Gastrocnemius medialis (tissue), 4 donors: ENCODE measurements at regions not wholly inside any gene's neighbourhood (a gene's known extent, or its start where the extent isn't known, plus 50 kb on each side); places are given as distances from the start of the nearest gene placed in this dataset.

Experiments used
- ATAC-seq, 2 donors: fragments of 150-250 bp; one replicate each; pipeline ENCODE4 v1.9.1; 2016
- DNase-seq, 2 donors: peaks; one replicate each; pipeline ENCODE4 v3.0.0-alpha.2; 2019
- H3K27ac ChIP-seq, 4 donors: fragments of 200-600 bp; sonication (generic); 1 replicate in 1 of 4; 2 replicates in 3 of 4; pipeline ENCODE4 v1.5.1; 2016 to 2018; ENCODE audit warnings: mild to moderate bottlenecking in 2 of 4, moderate library complexity in 1 of 4
- H3K27me3 ChIP-seq, 3 donors: fragments of 200-600 bp; sonication (generic) in 2 of 3; 1 replicate in 1 of 3; 2 replicates in 2 of 3; pipeline versions ENCODE4 v1.5.1 to v1.6.0; 2016 to 2019; ENCODE audit warnings: mild to moderate bottlenecking in 1 of 3, moderate library complexity in 1 of 3
- H3K36me3 ChIP-seq, 2 donors: fragments of 200-600 bp; sonication (generic) in 1 of 2; one replicate each; pipeline ENCODE4 v1.5.1; 2017 to 2018
- H3K4me1 ChIP-seq, 2 donors: fragments of 200-600 bp; sonication (generic) in 1 of 2; one replicate each; pipeline ENCODE4 v1.5.1; 2016 to 2017; ENCODE audit warnings: mild to moderate bottlenecking in 2 of 2
- H3K4me3 ChIP-seq, 4 donors: fragments of 200-600 bp; sonication (generic) in 3 of 4; 1 replicate in 1 of 4; 2 replicates in 3 of 4; pipeline ENCODE4 v1.5.1; 2016 to 2019; ENCODE audit warnings: mild to moderate bottlenecking in 2 of 4
- H3K9me3 ChIP-seq, 3 donors: fragments of 200-600 bp; sonication (generic) in 2 of 3; 1 replicate in 1 of 3; 2 replicates in 2 of 3; pipeline ENCODE4 v1.5.1; 2016 to 2019
- CTCF ChIP-seq, 5 experiments: fragments of 450-650 bp in 3 of 5; fragments of 200-600 bp in 2 of 5; sonication (generic) in 2 of 5; IDR thresholded peaks in 4 of 5; conservative IDR thresholded peaks in 1 of 5; 1 replicate in 4 of 5; 2 replicates in 1 of 5; pipeline ENCODE4 v1.5.1; 2016 to 2019; ENCODE audit warnings: antibody characterized with exemption in 5 of 5, mild to moderate bottlenecking in 3 of 5, moderate library complexity in 3 of 5
- POLR2A ChIP-seq, 2 donors: fragments of 450-650 bp; IDR thresholded peaks; one replicate each; pipeline ENCODE4 v1.6.1; 2017; ENCODE audit warnings: antibody characterized with exemption in 2 of 2, mild to moderate bottlenecking in 2 of 2, moderate library complexity in 2 of 2
- in situ Hi-C, 4 donors: fragments of 200-750 bp; cut with MboI; loops; one replicate each; pipeline versions ENCODE4 v1.15.0 to v1.8.0; 2017; ENCODE audit warnings: low sequenced_read_pairs in 4 of 4
- intact Hi-C: fragments of 100-400 bp; cut with DNase I; formaldehyde crosslinking; loops from one replicate; pipeline ENCODE4 v1.15.1; 2023; ENCODE audit warnings: low total_unique reads

GRCh38 chr3:80677796-80678195 lies 910.0 kb upstream of the ROBO1 start:
- in situ Hi-C loops: no loop called here
- Histone ChIP-seq H3K4me1 (no peaks in the 10 kb centered on the region), H3K9me3 (no peaks in the 10 kb centered on the region), H3K27ac (no peak overlapping the region), H3K36me3 (no peaks in the 10 kb centered on the region), H3K27me3 (no peaks in the 10 kb centered on the region), H3K4me3 (no peak overlapping the region)
- DNase-seq (no peak), ATAC-seq (no peak)
- TF ChIP-seq CTCF (IDR thresholded peaks at IDR 0.05 in 4 of 5, conservative IDR thresholded peaks at IDR 0.05 in 1 of 5): no peak
- no peak for TF ChIP-seq POLR2A (IDR thresholded peaks at IDR 0.05)
- intact Hi-C loops: no loop called here

GRCh38 chr3:80676866-80677265 lies 909.1 kb upstream of the ROBO1 start:
- DNase-seq (no peak), ATAC-seq (no peak)
- TF ChIP-seq CTCF (IDR thresholded peaks at IDR 0.05 in 4 of 5, conservative IDR thresholded peaks at IDR 0.05 in 1 of 5) (no peak), POLR2A (IDR thresholded peaks at IDR 0.05) (no peak)
- intact Hi-C loops: no loop called here
- H3K27ac ChIP-seq: no peak overlapping the region
- no peaks in the 10 kb centered on the region for H3K4me1 ChIP-seq
- in situ Hi-C loops: no loop called here
- no peaks in the 10 kb centered on the region for H3K36me3 ChIP-seq
- H3K4me3 ChIP-seq: no peak overlapping the region
- no peaks in the 10 kb centered on the region for H3K27me3 ChIP-seq
- H3K9me3 ChIP-seq: no peaks in the 10 kb centered on the region

- no peaks in the 10 kb centered on the region for H3K27me3 ChIP-seq
- no peak for ATAC-seq
- H3K4me1 ChIP-seq: no peaks in the 10 kb centered on the region
- no peak overlapping the region for H3K27ac ChIP-seq
- DNase-seq: no peak
- in situ Hi-C loops: no loop called here
- H3K36me3 ChIP-seq: no peaks in the 10 kb centered on the region
- intact Hi-C loops: no loop called here
- TF ChIP-seq CTCF (IDR thresholded peaks at IDR 0.05 in 4 of 5, conservative IDR thresholded peaks at IDR 0.05 in 1 of 5) (no peak), POLR2A (IDR thresholded peaks at IDR 0.05) (no peak)
- H3K4me3 ChIP-seq: no peak overlapping the region
- H3K9me3 ChIP-seq: no peaks in the 10 kb centered on the region
Measured at GRCh38 chr3:80676261-80676660, 908.5 kb upstream of the ROBO1 start.

- TF ChIP-seq CTCF (IDR thresholded peaks at IDR 0.05 in 4 of 5, conservative IDR thresholded peaks at IDR 0.05 in 1 of 5): no peak
- no peak for TF ChIP-seq POLR2A (IDR thresholded peaks at IDR 0.05)
- Histone ChIP-seq H3K9me3 (no peaks in the 10 kb centered on the region), H3K4me1 (no peaks in the 10 kb centered on the region), H3K36me3 (no peaks in the 10 kb centered on the region), H3K4me3 (no peak overlapping the region), H3K27ac (no peak overlapping the region), H3K27me3 (no peaks in the 10 kb centered on the region)
- in situ Hi-C loops: no loop called here
- intact Hi-C loops: no loop called here
- no peak for ATAC-seq
- no peak for DNase-seq
Measured at GRCh38 chr3:80675790-80676189, 908.0 kb upstream of the ROBO1 start.

DNA sequence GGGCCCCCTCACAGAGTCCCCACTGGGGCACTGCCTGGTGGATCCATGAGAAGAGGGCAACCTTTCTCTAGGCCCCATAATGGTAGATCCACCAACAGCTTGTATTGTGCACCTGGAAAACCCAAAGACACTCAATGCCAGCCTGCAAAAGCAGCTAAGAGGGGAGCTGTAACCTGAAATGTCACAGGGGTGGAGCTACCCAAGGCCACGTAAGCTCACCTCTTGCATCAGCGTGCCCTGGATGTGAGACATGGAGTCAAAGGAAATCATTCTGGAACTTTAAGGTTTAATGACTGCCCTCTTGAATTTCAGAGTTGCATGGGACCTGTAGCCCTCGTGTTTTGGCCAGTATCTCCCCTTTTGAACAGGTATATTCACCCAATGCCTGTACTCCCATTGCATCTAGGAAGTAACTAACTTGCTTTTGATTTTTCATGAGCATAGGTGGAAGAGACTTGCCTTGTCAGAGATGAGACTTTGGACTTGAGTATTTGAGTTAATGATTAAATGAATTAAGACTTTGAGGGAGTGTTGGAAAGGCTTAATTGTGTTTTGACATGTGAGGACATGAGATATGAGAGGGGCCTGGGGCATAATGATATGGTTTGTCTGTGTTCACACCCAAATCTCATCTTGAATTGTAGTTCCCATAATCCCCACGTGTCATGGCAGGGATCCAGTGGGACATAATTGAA lies 900.9 kb upstream of the ROBO1 start:
- no peak for DNase-seq
- TF ChIP-seq CTCF (IDR thresholded peaks at IDR 0.05 in 4 of 5, conservative IDR thresholded peaks at IDR 0.05 in 1 of 5) (no peak), POLR2A (IDR thresholded peaks at IDR 0.05) (no peak)
- Histone ChIP-seq H3K36me3 (no peaks in the 10 kb centered on the region), H3K27me3 (no peaks in the 10 kb centered on the region), H3K27ac (no peak overlapping the region), H3K4me1 (no peaks in the 10 kb centered on the region), H3K9me3 (no peaks in the 10 kb centered on the region), H3K4me3 (no peak overlapping the region)
- no peak for ATAC-seq
- intact Hi-C loops: no loop called here
- in situ Hi-C loops: no loop called here
